ENCODE measurements at regions not wholly inside any gene's neighbourhood (a gene's known extent, or its start where the extent isn't known, plus 50 kb on each side); places are given as distances from the start of the nearest gene placed in this dataset.

GRCh38 chr11:36753960-36754359 is 155.9 kb upstream of the RAG2 start:
- H3K9ac ChIP-seq (ENCODE audit: insufficient read depth, low read length, poor library complexity, severe bottlenecking), result no peak overlapping the region
- no peaks in the 10 kb centered on the region for H3K4me1 ChIP-seq (ENCODE audit: control insufficient read depth in 1 of 2, insufficient read depth in 2 of 2, low read length in 2 of 2)
- no peak overlapping the region for H3K4me3 ChIP-seq (replicated peaks in 1 of 3; ENCODE audit: low read depth in 2 of 3, low read length in 3 of 3)
- no peaks in the 10 kb centered on the region for H4K20me1 ChIP-seq (ENCODE audit: insufficient read depth, low read length)
- H3K27ac ChIP-seq (ENCODE audit: low read depth in 1 of 2, low read length in 2 of 2), result no peak overlapping the region
- WGBS (ENCODE audit: insufficient coverage), result 73% methylated on average over 2 of the region's 6 CpGs
- H3K79me2 ChIP-seq (ENCODE audit: insufficient read depth, low read length), result no peaks in the 10 kb centered on the region
- H3K4me1 Mint-ChIP-seq, result no peaks in the 10 kb centered on the region
- no peak overlapping the region for H3K4me3 Mint-ChIP-seq
- no peak overlapping the region for H3K27ac Mint-ChIP-seq
- no peak overlapping the region for H3K4me2 ChIP-seq (replicated peaks; ENCODE audit: extremely low read depth, low read length, poor library complexity, severe bottlenecking)
- no peaks in the 10 kb centered on the region for H3K9me3 ChIP-seq (replicated peaks in 1 of 2; ENCODE audit: control insufficient read depth in 1 of 2, insufficient read depth in 1 of 2, low read length in 2 of 2)
- no peak overlapping the region for H2AFZ ChIP-seq (ENCODE audit: insufficient read depth, low read depth, low read length, poor library complexity, severe bottlenecking)
- no peaks in the 10 kb centered on the region for H3K36me3 ChIP-seq (replicated peaks in 1 of 2; ENCODE audit: control insufficient read depth in 1 of 2, insufficient read depth in 2 of 2, low read length in 2 of 2)
- no peaks in the 10 kb centered on the region for H3K27me3 ChIP-seq (ENCODE audit: control insufficient read depth in 2 of 2, insufficient read depth in 2 of 2, low read length in 2 of 2)
- H3K36me3 Mint-ChIP-seq, result no peaks in the 10 kb centered on the region
- intact Hi-C loops (cut with micrococcal nuclease), result no loop called here
- TF ChIP-seq CTCF (IDR thresholded peaks at IDR 0.05), result no peak
- no peak for DNase-seq
- no peaks in the 10 kb centered on the region for H3K9me3 Mint-ChIP-seq
- peaks cover 3 to 5% (median 5%) of the 10 kb centered on the region in 3 donors for H3K27me3 Mint-ChIP-seq (ENCODE audit: low read depth in 3 of 3)

- Histone ChIP-seq H3K4me3 (replicated peaks in 1 of 3; ENCODE audit: low read depth in 2 of 3, low read length in 3 of 3) (no peak overlapping the region), H3K9me3 (replicated peaks in 1 of 2; ENCODE audit: control insufficient read depth in 1 of 2, insufficient read depth in 1 of 2, low read length in 2 of 2) (no peaks in the 10 kb centered on the region), H3K4me2 (replicated peaks; ENCODE audit: extremely low read depth, low read length, poor library complexity, severe bottlenecking) (no peak overlapping the region), H2AFZ (ENCODE audit: insufficient read depth, low read depth, low read length, poor library complexity, severe bottlenecking) (no peak overlapping the region), H3K79me2 (ENCODE audit: insufficient read depth, low read length) (no peaks in the 10 kb centered on the region), H3K9ac (ENCODE audit: insufficient read depth, low read length, poor library complexity, severe bottlenecking) (no peak overlapping the region), H3K36me3 (replicated peaks in 1 of 2; ENCODE audit: control insufficient read depth in 1 of 2, insufficient read depth in 2 of 2, low read length in 2 of 2) (no peaks in the 10 kb centered on the region), H3K27ac (ENCODE audit: low read depth in 1 of 2, low read length in 2 of 2) (no peak overlapping the region), H3K27me3 (ENCODE audit: control insufficient read depth in 2 of 2, insufficient read depth in 2 of 2, low read length in 2 of 2) (no peaks in the 10 kb centered on the region), H3K4me1 (ENCODE audit: control insufficient read depth in 1 of 2, insufficient read depth in 2 of 2, low read length in 2 of 2) (no peaks in the 10 kb centered on the region), H4K20me1 (ENCODE audit: insufficient read depth, low read length) (no peaks in the 10 kb centered on the region)
- no peak for DNase-seq
- no peak for TF ChIP-seq CTCF (IDR thresholded peaks at IDR 0.05)
- H3K9me3 Mint-ChIP-seq, result no peaks in the 10 kb centered on the region
- H3K27me3 Mint-ChIP-seq (ENCODE audit: low read depth in 3 of 3), result peaks cover 3 to 6% (median 4%) of the 10 kb centered on the region in 3 donors
- intact Hi-C loops (cut with micrococcal nuclease), result no loop called here
- WGBS (ENCODE audit: insufficient coverage), result 86% methylated on average over 2 of the region's 3 CpGs
- H3K27ac Mint-ChIP-seq, result no peak overlapping the region
- H3K4me1 Mint-ChIP-seq, result no peaks in the 10 kb centered on the region
- H3K36me3 Mint-ChIP-seq, result no peaks in the 10 kb centered on the region
- H3K4me3 Mint-ChIP-seq, result no peak overlapping the region
These were observed 154.0 kb upstream of the RAG2 start for GRCh38 chr11:36751996-36752395.
